ENCODE measurements at regions not wholly inside any gene's neighbourhood (a gene's known extent, or its start where the extent isn't known, plus 50 kb on each side); places are given as distances from the start of the nearest gene placed in this dataset.

- Histone ChIP-seq H3K9me3 (replicated peaks) (peaks cover 14% of the 10 kb centered on the region), H3K4me1 (no peaks in the 10 kb centered on the region), H3K27ac (replicated peaks) (no peak overlapping the region), H3K36me3 (no peaks in the 10 kb centered on the region), H3K27me3 (ENCODE audit: low read depth) (peaks cover 65% of the 10 kb centered on the region), H3K4me3 (no peak overlapping the region)
- no peak for TF ChIP-seq CTCF (IDR thresholded peaks at IDR 0.05; ENCODE audit: borderline replicate concordance)
- DNase-seq = no peak
- intact Hi-C loops (cut with micrococcal nuclease) = no loop called here
These were observed 616.7 kb downstream of the NPHP4 start for GRCh38 chr1:5375481-5375880.

- H3K4me3 ChIP-seq = no peak overlapping the region
- peaks cover 59% of the 10 kb centered on the region for H3K27me3 ChIP-seq (ENCODE audit: low read depth)
- H3K27ac ChIP-seq (replicated peaks) = no peak overlapping the region
- H3K9me3 ChIP-seq (replicated peaks) = peaks cover 14% of the 10 kb centered on the region
- no peak for DNase-seq
- no peaks in the 10 kb centered on the region for H3K36me3 ChIP-seq
- intact Hi-C loops (cut with micrococcal nuclease) = no loop called here
- TF ChIP-seq CTCF (IDR thresholded peaks at IDR 0.05; ENCODE audit: borderline replicate concordance) = no peak
- no peaks in the 10 kb centered on the region for H3K4me1 ChIP-seq
These were observed 618.0 kb downstream of the NPHP4 start for GRCh38 chr1:5374192-5374591.

GRCh38 chr1:5373281-5373680 is 618.9 kb downstream of the NPHP4 start:
- intact Hi-C loops (cut with micrococcal nuclease) = no loop called here
- Histone ChIP-seq H3K27me3 (ENCODE audit: low read depth) (peaks cover 61% of the 10 kb centered on the region), H3K9me3 (replicated peaks) (peaks cover 14% of the 10 kb centered on the region), H3K4me1 (no peaks in the 10 kb centered on the region), H3K27ac (replicated peaks) (no peak overlapping the region), H3K4me3 (no peak overlapping the region), H3K36me3 (no peaks in the 10 kb centered on the region)
- no peak for DNase-seq
- no peak for TF ChIP-seq CTCF (IDR thresholded peaks at IDR 0.05; ENCODE audit: borderline replicate concordance)

GRCh38 chr1:5371270-5371669 is 621.0 kb downstream of the NPHP4 start:
- H3K36me3 ChIP-seq = no peaks in the 10 kb centered on the region
- no peak for TF ChIP-seq CTCF (IDR thresholded peaks at IDR 0.05; ENCODE audit: borderline replicate concordance)
- intact Hi-C loops (cut with micrococcal nuclease) = no loop called here
- H3K4me1 ChIP-seq = no peaks in the 10 kb centered on the region
- peaks cover 62% of the 10 kb centered on the region for H3K27me3 ChIP-seq (ENCODE audit: low read depth)
- peaks cover 14% of the 10 kb centered on the region for H3K9me3 ChIP-seq (replicated peaks)
- H3K4me3 ChIP-seq = no peak overlapping the region
- no peak for DNase-seq
- H3K27ac ChIP-seq (replicated peaks) = no peak overlapping the region

- Histone ChIP-seq H3K4me3 (no peak overlapping the region), H3K27ac (replicated peaks) (no peak overlapping the region), H3K36me3 (no peaks in the 10 kb centered on the region), H3K27me3 (ENCODE audit: low read depth) (peaks cover 69% of the 10 kb centered on the region), H3K4me1 (no peaks in the 10 kb centered on the region), H3K9me3 (replicated peaks) (peaks cover 14% of the 10 kb centered on the region)
- intact Hi-C loops (cut with micrococcal nuclease) = no loop called here
- no peak for DNase-seq
- TF ChIP-seq CTCF (IDR thresholded peaks at IDR 0.05; ENCODE audit: borderline replicate concordance) = no peak
These were observed 621.9 kb downstream of the NPHP4 start for GRCh38 chr1:5370311-5370710.

- Histone ChIP-seq H3K4me1 (no peaks in the 10 kb centered on the region), H3K36me3 (no peaks in the 10 kb centered on the region), H3K4me3 (no peak overlapping the region), H3K9me3 (replicated peaks) (peaks cover 14% of the 10 kb centered on the region), H3K27ac (replicated peaks) (no peak overlapping the region), H3K27me3 (ENCODE audit: low read depth) (peaks cover 78% of the 10 kb centered on the region)
- no peak for TF ChIP-seq CTCF (IDR thresholded peaks at IDR 0.05; ENCODE audit: borderline replicate concordance)
- intact Hi-C loops (cut with micrococcal nuclease) = no loop called here
- DNase-seq = no peak
These were observed 623.0 kb downstream of the NPHP4 start for GRCh38 chr1:5369223-5369622.
